NCI-H187 treated with DMSO at 0.1 percent for 48 hours (cell line): ENCODE measurements at regions not wholly inside any gene's neighbourhood (a gene's known extent, or its start where the extent isn't known, plus 50 kb on each side); places are given as distances from the start of the nearest gene placed in this dataset.

ENCODE experiments used
- DNase-seq: peaks from one replicate; lab custom pipeline; 2025; lab: John Stamatoyannopoulos, UW

DNA sequence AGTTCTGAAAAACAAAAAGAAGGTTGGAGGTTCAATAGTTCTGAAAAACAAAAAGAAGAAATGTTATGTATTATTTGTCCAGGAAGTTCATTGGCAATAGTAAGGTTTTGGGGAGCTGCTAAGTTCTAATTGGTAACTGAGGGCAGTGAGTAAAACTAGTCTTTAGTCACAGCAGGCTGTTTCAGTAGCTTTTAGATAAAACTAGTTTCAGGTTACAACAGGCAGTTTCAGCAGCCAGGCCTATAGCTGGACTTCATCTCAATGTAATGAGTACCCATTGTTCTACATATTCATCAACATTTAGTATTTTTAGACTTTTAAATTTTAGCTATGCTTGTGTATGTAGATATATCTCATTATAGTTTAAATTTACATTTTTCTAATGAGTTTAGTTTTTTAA lies 639.3 kb downstream of the TOX3 start:
- no peak for DNase-seq

DNA sequence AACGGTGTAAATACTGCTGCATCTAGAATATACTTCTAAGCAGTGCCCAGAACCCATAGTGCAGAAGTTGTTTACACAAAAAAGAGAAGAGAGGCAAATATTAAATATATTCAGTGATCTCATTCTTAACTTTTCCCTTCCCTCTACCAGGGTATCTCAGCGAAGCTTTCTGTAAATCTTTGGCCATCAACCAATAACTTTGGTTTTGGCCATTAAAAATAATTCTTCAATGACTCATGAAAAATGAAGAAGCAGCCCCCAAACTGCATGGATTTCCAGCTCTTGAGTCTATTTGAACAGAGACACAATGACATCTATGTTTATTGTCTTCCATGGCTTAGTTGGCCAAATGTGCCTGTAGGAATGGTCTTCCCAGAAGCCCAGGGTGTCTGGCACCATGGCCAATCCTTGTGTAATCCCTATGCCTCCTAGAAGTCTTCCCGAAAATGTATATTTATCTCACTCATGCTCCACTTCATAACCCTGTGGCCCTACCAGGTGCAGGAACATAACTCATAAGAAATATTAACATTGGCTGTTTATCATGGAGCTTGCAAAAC lies 646.6 kb downstream of the TOX3 start:
- no peak for DNase-seq

DNA sequence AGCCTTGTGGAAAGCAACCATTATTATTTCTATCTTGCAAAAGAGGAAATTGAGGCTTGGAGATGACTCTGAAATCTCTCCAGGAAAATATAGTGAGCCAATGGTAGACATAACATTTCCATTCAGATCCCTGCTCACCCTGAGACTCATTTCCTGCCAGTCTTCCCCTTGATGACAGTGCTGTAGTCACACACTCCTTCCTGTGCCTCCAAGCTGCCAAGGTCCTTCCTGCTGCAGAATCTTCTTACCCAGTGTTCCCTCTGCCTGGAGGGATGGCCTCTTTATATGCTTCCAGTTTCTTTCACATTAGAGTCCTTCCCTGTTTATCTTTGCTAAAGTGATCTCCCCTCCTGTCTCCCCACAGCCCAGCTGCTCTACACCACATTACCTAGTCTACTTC lies 648.1 kb downstream of the TOX3 start:
- no peak for DNase-seq

DNA sequence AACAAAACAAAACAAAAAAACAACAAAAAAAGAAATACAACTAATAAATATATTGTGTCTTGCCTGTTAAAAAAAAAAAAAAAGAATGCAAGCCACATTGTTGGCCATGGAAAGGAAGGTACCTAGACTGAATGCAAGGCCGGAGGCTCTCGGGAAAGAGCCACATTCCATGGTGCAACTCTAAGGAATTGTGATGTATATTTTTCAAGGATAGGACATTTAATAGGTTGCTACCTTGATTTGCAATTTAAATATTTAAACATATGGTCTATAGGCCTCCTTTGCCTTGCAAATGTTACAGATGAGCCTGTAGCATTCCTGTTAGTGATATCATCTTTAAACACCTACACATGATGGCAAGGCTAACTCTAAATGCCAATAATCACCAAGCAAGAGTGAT lies 650.9 kb downstream of the TOX3 start:
- DNase-seq: no peak

DNA sequence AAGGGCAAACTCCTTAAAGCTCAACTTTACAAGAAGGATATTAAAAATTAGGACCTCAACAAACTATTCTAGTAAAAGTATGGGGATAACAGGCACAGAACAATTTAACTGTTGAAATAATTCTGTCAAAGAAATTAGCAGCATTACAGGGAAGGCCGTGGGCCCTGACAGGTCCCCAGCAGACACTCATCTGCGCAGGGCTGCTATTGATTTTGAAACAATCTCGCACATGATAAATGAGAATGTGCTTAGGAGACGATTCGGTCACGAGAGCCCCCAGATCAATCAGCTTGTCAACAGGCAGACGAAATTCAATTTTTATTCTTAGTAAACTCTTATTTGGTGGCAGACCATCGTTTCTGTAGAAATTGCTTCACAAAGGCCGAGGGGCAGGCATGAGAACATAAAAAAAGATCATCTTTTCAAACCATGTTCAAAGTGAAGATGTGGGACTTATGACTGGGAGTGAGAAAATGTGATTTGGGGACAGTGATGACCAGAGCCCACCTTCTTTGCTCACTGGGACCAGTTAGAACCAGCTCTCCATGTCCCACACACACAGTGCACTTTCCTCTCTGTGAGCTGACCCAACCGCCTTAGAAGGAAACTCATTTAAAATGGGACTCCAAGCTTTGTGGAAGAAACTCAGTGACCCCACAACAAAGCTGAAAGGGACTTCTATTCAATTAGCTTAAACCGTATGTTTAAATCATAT lies 654.5 kb downstream of the TOX3 start:
- DNase-seq: no peak

DNA sequence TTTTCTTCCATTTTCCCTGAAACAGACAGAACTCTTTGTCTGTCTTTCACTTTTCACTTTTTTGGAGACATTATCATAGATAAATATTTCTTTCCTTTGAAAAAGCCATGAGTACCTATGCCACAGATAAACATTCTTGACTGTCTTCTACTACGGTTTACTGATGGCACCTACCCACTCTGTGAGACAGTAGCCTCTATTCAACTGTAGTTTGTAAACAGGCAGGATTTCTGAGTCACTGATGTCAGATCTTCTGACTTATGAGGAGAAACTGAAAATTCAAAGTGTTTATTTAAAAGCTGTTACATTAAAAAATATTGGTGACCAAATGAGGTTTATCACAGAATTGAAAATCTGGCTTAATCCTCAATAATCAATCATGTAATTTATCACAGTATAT lies 658.4 kb downstream of the TOX3 start:
- no peak for DNase-seq

DNA sequence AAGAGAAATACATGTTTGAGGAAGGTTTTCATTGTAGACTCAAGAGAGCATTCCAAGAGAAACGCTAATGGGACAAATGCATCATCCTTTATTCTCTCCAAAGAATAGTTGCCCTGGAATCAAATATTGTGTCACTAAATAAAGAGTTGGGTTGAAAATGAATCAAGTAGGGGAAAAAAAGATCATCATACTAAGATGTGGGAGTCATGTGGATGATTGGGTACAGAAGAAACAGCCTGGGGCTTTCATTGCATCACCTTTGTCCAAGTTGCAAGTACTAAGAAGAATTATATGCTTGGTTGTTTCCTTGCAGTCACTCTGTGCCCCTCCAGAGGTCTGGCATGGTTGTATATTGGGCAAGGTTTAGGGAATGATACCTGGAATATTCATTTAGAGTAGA lies 658.9 kb downstream of the TOX3 start:
- no peak for DNase-seq

DNA sequence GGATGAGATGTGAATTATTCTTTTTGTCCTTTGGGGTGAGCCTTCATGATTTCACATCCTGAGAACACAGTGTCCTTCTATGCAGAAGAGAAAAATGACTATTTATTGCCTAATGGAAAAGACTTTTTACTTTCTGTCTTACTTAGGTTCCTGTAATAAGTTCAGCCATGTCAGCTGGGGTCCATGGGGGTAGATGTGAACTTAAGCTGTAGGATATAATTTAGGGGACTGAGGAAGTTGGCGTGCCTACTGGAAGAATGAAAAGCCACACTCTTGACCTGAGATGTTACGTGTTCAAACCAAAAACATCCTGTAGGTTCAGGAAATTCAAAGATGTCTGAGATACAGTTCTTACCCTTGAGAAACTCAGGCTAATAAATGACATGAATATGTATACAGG lies 660.5 kb downstream of the TOX3 start:
- no peak for DNase-seq

DNA sequence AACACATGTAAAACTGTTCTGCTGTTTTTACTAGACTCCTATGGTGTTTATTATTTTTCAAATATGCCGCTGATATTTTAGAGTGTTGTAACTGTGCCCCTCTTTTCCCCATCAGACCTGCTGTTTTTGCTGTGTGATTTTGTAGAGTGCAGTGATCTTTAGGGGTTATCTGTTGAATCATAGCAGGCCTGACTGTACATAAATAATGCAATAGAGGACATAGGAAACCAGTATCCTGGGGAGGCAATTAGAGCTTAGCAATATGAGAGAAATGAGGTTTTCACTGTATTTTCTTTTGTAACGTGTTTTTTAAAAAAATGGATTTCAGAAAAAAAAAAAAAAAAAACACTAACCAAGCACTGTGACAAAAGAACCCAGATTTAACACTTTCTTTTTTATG lies 662.2 kb downstream of the TOX3 start:
- DNase-seq: no peak

DNA sequence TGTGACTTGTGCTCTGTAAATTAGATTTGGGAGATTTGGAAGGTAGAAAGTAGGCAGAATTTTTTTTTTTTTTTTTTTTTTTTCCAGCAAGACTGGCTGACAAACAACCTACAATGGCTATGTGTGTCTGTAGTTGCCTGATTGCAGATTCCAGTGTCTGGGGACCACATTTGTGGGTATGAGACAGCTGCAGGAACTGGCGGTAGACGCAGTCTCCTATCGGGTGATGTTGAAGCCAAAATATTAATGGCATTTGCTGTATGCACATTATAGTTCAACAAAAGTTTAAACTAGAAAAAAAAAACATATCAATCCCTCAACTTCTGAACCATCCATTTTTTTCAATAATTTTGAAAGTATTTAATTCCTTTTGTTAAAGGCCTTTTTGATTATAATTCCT lies 665.2 kb downstream of the TOX3 start:
- DNase-seq: no peak

DNA sequence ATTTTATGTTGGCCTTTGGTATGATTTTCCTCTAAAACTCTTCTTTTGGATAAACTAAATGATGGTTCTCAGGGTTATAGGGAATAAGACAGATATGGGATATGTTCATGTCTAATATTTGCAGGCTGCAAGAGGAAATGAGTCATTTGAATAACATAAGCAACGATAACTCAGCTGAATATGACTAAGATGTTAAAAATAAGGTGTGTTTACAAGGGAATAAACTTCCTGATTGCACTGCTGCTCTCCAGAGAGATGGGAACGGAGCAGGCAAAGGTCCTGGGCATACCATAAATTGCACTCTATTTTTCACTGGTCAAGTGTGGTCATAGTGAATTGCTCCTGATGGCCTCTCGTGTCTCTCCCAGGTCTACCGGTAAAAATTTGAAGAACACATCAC lies 666.2 kb downstream of the TOX3 start:
- DNase-seq: no peak

DNA sequence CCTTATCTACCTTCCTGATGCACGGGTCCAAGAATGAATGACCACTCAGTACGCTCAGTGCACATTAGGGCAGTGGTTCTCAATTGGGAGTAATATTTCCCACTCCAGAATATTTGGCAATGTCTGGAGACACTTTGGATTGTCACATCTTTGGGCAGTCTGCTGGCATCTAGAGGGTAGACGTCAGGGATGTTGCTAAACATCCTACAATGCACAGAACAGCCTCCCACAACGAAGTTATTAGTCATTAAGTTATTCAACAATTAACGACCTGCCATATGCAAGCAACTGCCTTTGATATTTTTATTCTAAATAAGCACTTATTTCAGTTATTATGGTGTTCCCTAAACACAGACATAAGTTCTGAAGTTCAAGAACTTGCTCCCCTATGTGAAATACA lies 669.3 kb downstream of the TOX3 start:
- no peak for DNase-seq

DNA sequence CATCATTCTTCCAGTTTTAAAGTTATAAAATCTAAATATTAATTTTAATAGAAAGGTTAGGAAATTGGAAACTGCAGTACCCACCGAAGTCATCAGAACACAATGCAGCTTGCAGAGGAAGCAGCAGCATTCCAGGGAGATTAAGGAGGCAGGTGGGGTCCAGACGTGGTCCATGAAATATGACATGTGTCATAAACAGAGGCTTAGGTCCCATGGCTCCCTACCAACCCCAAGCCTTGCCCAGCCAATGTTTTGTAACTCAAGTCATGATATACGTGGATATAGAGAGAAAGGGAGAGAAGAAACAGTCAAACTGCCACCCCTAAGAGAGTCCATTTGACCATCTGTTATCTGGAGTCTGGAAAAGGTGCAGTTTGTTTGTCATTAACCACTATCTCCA lies 670.0 kb downstream of the TOX3 start:
- no peak for DNase-seq

DNA sequence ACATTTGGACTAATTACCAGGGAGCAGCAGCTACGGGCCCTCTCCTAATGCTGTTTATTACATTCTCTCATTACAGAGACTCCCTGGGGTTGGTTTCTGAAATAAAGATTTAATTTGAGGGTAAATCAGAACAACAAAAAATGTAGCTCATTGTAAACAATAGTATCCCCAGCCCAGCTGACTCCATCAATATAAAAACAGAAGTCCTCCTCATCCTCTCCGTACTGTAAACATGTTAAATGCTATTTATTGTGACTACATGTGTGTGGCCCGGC lies 670.4 kb downstream of the TOX3 start:
- no peak for DNase-seq

DNA sequence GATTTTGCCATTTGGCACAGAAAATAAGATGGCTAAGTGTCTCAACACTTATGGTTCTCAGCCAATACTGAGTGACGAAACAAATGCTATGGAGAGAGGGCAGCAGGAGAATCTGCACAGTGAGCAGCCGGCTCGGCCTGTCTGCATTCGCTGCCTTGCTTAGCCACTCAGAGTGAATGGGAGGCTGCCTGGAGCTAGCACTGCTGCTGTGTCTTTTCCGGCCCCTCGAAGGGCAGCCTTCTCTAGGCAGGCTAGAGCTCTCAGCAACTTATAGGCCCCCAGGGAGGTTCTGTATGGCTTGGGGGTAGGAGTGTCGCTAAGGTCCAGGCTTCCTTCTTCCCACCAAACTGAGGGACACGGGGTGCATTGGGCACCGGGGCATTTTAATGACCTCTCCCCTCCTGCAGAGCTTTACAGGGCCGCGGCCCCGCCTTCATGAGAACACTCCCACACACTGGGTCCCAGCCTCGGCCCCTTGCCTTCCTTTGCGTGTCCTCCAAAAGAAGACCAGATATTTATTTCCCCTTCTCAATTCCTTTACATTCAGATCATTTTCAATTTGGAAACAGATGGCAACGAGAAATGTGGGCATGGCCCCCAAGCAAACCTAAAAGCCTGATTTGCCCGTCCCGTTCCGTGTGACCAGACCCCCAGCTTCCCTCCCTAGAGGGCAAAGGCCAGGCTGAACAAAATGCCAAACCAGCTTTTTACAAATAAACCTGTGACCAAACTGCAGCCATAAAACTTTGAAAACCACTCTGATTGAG lies 670.9 kb downstream of the TOX3 start:
- DNase-seq: no peak

DNA sequence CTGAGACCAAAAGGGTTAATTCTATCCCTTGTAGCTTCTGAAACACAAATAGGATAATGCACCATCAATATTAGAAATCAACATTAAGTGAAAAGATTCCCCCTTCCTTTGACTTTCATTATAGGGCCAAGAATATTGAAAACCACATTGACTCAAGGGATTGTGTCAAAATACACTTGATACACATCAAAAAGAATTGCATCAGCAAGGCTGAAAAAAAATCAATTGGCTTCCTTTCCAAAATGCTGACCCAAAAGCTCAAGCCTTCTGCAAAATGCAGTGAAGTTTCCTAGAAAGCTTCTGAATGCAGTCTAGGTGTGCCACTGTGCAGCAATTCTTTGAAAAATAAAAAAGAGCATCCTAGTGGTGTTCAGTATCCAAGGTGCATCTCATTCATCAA lies 674.4 kb downstream of the TOX3 start:
- no peak for DNase-seq

DNA sequence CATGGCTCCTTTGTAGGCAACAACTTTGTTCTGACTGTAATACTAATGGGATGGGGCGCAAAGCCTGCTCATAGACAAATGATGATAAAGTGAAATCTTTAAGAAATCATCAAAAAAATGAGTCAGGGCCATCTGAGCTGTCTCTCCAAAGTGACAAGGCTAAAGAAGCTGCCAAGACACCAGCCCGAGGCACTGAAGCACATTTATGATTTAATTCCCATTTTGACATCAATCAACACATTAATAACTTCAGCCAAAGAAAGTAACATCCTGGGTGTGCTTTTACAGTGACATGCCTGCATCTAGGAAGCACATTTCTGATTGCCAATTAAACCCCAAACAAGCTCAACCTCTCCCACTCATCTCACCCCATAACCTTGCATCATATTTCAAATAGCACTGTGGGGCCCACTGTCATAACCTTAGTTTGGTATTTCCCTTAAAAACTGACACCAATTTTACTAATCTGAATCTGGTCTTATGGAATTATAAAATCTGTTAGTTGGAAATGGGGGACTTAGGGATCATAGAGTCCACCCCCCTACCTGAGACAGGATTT lies 676.6 kb downstream of the TOX3 start:
- DNase-seq: no peak

DNA sequence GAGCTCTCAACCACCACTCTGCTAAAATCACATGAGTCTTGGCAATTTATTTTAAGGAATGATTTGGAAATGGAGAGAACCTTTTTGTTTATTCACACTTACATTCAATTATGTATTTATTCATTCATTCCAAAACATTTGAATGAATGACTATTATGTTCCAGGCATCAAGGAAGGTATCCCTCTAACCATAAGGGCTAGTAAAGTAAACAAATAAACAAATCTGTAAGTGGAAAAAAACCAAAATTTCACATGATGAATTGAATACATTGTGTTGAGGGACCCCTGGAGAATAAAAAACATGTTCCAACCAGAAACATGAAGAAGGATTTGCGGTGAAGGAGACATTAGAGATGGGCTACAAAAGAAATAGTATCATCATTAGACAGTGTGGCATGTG lies 677.8 kb downstream of the TOX3 start:
- DNase-seq: no peak

DNA sequence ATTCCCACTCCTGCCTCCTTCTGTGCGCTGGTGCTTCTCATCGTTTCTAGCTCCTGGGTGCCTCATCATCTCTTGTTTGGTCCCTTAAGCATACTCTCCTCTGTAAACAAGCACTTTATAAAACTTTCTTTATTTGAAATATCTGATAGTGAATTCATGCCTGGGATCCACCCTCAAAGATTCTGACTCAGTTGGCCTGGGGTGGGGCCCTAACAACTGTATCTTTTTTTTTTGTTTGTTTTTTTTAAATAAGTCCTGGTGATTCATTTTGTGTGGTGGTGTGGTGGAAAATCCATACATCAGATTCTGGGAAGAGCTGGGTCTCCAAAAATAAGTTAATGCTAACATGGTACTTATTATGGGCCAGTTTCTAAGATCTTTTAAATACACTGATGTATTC lies 678.3 kb downstream of the TOX3 start:
- no peak for DNase-seq

DNA sequence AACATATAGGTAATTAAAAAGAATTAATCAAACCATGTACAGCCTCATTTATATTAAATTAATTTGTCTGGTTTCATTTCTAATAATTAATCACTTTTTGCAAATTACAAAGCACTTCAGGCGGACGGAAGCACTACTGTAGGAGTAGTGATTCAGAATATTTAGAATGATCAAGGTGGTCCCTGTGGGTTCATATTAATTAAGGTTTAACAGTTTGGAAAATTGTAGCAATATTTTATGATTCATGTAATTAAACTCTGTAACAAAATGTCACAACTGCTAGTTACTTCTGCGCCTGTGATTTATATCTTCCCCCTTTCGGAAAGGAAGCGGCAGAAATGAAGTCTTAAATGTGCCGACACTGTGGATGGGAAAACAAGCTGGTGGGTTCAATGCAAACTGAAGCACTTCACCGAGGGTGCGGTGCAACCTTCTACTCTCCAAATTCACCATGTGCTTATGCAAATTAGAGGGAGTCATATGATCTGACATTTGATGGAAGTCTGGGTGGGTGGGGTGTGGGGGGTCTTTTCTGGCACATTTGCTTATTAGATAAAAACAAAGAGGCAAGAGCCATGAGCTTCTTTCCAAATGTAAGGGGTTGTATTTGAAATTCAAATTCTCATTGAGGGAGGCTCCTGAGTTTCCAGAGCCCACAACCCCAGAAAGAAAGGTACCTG lies 679.4 kb downstream of the TOX3 start:
- DNase-seq: no peak

DNA sequence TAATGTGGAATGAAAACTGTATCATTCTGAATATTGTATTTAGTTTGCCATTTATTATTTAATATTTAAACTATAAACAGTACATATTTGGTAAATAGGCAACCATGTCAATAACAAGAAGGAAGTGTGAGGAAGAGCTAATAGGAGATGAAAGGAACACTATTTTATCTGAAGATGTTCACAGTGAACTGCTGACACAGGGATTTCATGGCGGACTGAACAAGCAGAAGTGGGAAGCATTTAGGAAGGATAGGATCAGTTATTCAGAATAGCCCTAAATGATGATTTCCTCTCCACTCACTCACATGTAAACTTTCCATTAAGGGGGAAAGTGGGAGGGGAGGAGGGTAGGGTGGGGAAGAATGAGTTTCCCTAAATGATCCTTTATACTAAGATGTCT lies 682.4 kb downstream of the TOX3 start:
- DNase-seq: no peak

DNA sequence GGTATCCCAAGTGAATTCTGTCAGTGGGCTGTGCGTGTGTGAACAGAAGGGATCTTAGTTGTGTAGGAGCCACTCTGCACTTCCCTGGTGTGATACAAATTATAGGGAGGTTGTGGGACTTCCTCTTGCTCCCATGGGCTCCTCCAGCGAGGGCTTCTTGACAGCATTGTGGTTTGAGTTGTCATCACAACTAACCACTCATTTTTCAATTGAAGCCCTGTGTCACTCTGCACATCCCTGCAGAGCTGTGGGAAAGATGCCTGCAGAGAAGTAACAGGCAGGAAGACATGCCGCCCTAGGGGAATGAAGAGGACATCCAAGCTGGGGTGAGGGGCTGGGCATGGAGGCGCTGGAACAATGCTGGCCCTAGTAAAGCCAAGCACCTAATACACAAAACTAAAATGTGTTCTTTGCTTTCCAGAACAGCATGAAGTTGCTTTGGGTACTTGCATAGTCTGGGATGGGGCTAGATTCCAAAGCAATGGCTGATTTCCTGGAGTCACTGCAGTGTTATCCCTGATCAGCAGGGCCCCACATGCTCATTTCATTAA lies 692.5 kb downstream of the TOX3 start:
- no peak for DNase-seq

DNA sequence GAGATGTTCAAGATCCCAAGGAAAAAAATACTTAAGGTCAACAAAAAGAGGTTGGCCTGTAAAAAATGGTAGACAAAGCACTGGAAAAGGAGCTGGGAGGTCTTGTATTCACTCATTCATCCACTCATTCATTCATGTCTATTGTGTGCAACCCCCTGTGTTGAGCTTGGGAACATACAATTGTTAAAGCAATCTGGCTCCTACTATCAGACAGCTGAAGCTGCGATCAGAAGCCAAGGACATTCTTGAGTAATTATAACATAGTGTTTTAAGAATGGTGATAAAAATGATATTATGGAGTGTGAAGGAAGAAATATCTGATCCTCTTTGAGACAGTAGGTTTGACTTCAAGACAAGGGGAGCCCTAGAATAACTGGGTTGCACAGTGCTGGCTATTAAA lies 693.4 kb downstream of the TOX3 start:
- DNase-seq: no peak
